GM21619 (cell line): ENCODE measurements at regions not wholly inside any gene's neighbourhood (a gene's known extent, or its start where the extent isn't known, plus 50 kb on each side); places are given as distances from the start of the nearest gene placed in this dataset.

Experiments
- ATAC-seq: cut with Tn5 transposase; IDR thresholded peaks from one replicate; pipeline ENCODE4 v1.9.1; 2021; ENCODE audit not compliant: unreplicated experiment

- ATAC-seq = no peak
Measured at GRCh38 chr6:88558981-88559380, 392.8 kb upstream of the CNR1 start.

- ATAC-seq = no peak
Measured at GRCh38 chr6:88556663-88557062, 390.5 kb upstream of the CNR1 start.

GRCh38 chr6:88548891-88549505 is 382.9 kb upstream of the CNR1 start:
- ATAC-seq = no peak

- no peak for ATAC-seq
Measured at GRCh38 chr6:88547768-88548167, 381.6 kb upstream of the CNR1 start.

GRCh38 chr6:88545991-88546390 is 379.8 kb upstream of the CNR1 start:
- ATAC-seq = no peak

- no peak for ATAC-seq
Measured at GRCh38 chr6:88544986-88545612, 379.0 kb upstream of the CNR1 start.

- no peak for ATAC-seq
Measured at GRCh38 chr6:88539295-88539764, 373.2 kb upstream of the CNR1 start.

- no peak for ATAC-seq
Measured at GRCh38 chr6:88538840-88539239, 372.7 kb upstream of the CNR1 start.

GRCh38 chr6:88538130-88538706 is 372.1 kb upstream of the CNR1 start:
- ATAC-seq = no peak

- ATAC-seq = no peak
Measured at GRCh38 chr6:88536071-88536625, 370.0 kb upstream of the CNR1 start.

- ATAC-seq = no peak
Measured at GRCh38 chr6:88535306-88535705, 369.2 kb upstream of the CNR1 start.

GRCh38 chr6:88532241-88532860 is 366.2 kb upstream of the CNR1 start:
- no peak for ATAC-seq

GRCh38 chr6:88529726-88530125 is 363.6 kb upstream of the CNR1 start:
- no peak for ATAC-seq

GRCh38 chr6:88520445-88520844 is 354.3 kb upstream of the CNR1 start:
- ATAC-seq = no peak

GRCh38 chr6:88520017-88520338 is 353.8 kb upstream of the CNR1 start:
- no peak for ATAC-seq

GRCh38 chr6:88519301-88520016 is 353.3 kb upstream of the CNR1 start:
- no peak for ATAC-seq

GRCh38 chr6:88517737-88518136 is 351.6 kb upstream of the CNR1 start:
- no peak for ATAC-seq

GRCh38 chr6:88513920-88514319 is 347.8 kb upstream of the CNR1 start:
- no peak for ATAC-seq

- ATAC-seq = no peak
Measured at GRCh38 chr6:88513471-88513870, 347.3 kb upstream of the CNR1 start.

GRCh38 chr6:88512951-88513350 is 346.8 kb upstream of the CNR1 start:
- ATAC-seq = no peak

GRCh38 chr6:88502391-88502790 is 336.2 kb upstream of the CNR1 start:
- ATAC-seq = no peak
